ENCODE measurements at regions not wholly inside any gene's neighbourhood (a gene's known extent, or its start where the extent isn't known, plus 50 kb on each side); places are given as distances from the start of the nearest gene placed in this dataset.

GRCh38 chr7:118492466-118492865 lies 268.0 kb downstream of the ANKRD7 start:
- Histone ChIP-seq H3K4me1 (ENCODE audit: control insufficient read depth, insufficient read depth, low read length) (no peaks in the 10 kb centered on the region), H3K27ac (ENCODE audit: control insufficient read depth, insufficient read depth) (no peak overlapping the region), H3K36me3 (ENCODE audit: control insufficient read depth in 2 of 2, insufficient read depth in 2 of 2, low read length in 1 of 2) (no peaks in the 10 kb centered on the region), H4K20me1 (ENCODE audit: control insufficient read depth, insufficient read depth) (no peaks in the 10 kb centered on the region), H3K4me2 (ENCODE audit: control insufficient read depth, insufficient read depth) (no peak overlapping the region), H2AFZ (ENCODE audit: control insufficient read depth, low read depth, low read length) (no peak overlapping the region), H3K9me3 (replicated peaks; ENCODE audit: control insufficient read depth, insufficient read depth, low read length) (no peaks in the 10 kb centered on the region), H3K9ac (ENCODE audit: control insufficient read depth, insufficient read depth, low read length) (no peak overlapping the region), H3K27me3 (replicated peaks in 1 of 2; ENCODE audit: control insufficient read depth in 2 of 2, insufficient read depth in 2 of 2, low read length in 1 of 2) (no peaks in the 10 kb centered on the region), H3K79me2 (ENCODE audit: control insufficient read depth, insufficient read depth, low read length) (no peaks in the 10 kb centered on the region), H3K4me3 (no peak overlapping the region)
- DNase-seq (ENCODE audit: low read depth, low spot score), result no peak
- in situ Hi-C loops (cut with MboI), result no loop called here
- ChIA-PET CTCF (no interaction called here), POLR2A (no interaction called here), RAD21 (ENCODE audit: unreplicated experiment) (no interaction called here), SMC1A (ENCODE audit: uncharacterized antibody, unreplicated experiment) (interaction anchor here (1.0 to 1.3 kb wide), 2 partner anchors 18 to 339 kb away, joined by 3 to 4 read pairs; no protein-coding TSS in a partner anchor)
- TF ChIP-seq CBX5 (IDR thresholded peaks at IDR 0.05; ENCODE audit: low read depth) (no peak), ZNF207 (IDR thresholded peaks at IDR 0.05; ENCODE audit: borderline replicate concordance) (no peak), MYB (IDR thresholded peaks at IDR 0.05; ENCODE audit: borderline replicate concordance, low read depth, low read length) (no peak), RAD21 (IDR thresholded peaks at IDR 0.05; ENCODE audit: insufficient read depth, low read depth, low read length) (no peak), HDAC2 (IDR thresholded peaks at IDR 0.05) (no peak), MYC (IDR thresholded peaks at IDR 0.05; ENCODE audit: insufficient read depth, insufficient read length, insufficient replicate concordance, low read length, severe bottlenecking) (no peak), MAX (IDR thresholded peaks at IDR 0.05; ENCODE audit: low read depth, low read length) (no peak), ZBTB33 (IDR thresholded peaks at IDR 0.05) (no peak), CREB1 (IDR thresholded peaks at IDR 0.05; ENCODE audit: low read depth) (no peak), MXI1 (IDR thresholded peaks at IDR 0.05; ENCODE audit: low read depth, low read length) (no peak), SUZ12 (IDR thresholded peaks at IDR 0.05; ENCODE audit: unreplicated experiment) (no peak), WRNIP1 (IDR thresholded peaks at IDR 0.05; ENCODE audit: borderline replicate concordance, low read depth, low read length) (no peak)
- WGBS (ENCODE audit: insufficient coverage, insufficient replicate concordance, low lambda C conversion rate, missing lambda C conversion rate), result 57% methylated on average over 5 of the region's 5 CpGs
- intact Hi-C loops (cut with micrococcal nuclease; ENCODE audit: unreplicated experiment), result no loop called here
- ATAC-seq, result no peak
- BruUV-seq (replicated peaks), result no TSS peak
- FAIRE-seq, result no peak
